NCI-H2171 treated with DMSO at 0.1 percent for 48 hours (cell line): ENCODE measurements at regions not wholly inside any gene's neighbourhood (a gene's known extent, or its start where the extent isn't known, plus 50 kb on each side); places are given as distances from the start of the nearest gene placed in this dataset.
"Not testable (repeated sequence)": the region's sequence is repeated elsewhere in the genome, so short reads cannot be mapped to it uniquely, and the experiment has no call there.

Source experiments
- DNase-seq: peaks from one replicate; lab custom pipeline; 2025; lab: John Stamatoyannopoulos, UW

DNA sequence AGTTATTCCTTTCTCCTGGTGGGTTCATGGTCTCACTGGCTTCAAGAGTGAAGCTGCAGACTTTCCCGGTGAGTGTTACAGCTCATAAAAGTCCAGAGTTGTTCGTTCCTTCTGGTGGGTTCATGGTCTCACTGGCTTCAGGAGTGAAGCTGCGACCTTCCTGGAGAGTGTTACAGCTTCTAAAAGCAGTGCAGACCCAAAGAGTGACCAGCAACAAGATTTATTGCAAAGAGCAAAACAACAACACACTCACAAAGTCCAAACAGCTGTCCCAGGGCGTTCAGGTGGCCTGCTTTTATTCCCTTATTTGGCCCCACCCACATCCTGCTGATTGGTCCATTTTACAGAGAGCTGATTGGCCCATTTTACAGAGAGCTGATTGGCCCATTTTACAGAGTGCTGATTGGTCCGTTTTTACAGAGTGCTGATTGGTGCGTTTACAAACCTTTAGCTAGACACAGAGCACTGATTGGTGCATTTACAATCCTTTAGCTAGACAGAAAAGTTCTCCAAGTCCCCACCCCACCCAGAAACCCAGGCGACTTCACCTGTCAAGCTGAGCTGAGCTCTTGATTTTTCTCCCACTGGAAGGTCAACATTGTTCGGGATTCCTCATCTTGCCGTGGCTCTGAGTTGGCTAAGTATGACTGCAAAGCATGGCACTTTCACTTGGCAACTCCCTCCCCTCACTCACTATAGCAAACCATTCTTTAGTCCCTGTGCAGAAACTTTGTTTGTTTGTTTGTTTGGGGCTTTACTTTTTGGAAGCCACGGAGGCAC lies 87.3 kb upstream of the EEPD1 start:
- DNase-seq: not testable (repeated sequence)

DNA sequence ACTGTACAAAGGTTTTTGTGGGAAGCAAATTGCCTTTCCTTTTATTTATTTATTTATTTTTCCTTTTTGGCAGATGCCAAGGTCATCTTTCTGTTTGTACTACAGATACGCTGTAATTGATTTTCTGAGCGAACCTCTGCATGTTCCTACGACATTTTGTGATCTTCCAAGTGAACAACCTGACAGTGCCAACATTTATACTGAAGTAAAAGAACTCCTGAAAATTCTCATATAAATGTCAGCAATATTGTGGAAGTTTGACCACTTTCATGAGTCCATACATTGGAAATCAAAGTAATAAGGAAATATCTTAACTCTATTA lies 86.8 kb upstream of the EEPD1 start:
- no peak for DNase-seq

DNA sequence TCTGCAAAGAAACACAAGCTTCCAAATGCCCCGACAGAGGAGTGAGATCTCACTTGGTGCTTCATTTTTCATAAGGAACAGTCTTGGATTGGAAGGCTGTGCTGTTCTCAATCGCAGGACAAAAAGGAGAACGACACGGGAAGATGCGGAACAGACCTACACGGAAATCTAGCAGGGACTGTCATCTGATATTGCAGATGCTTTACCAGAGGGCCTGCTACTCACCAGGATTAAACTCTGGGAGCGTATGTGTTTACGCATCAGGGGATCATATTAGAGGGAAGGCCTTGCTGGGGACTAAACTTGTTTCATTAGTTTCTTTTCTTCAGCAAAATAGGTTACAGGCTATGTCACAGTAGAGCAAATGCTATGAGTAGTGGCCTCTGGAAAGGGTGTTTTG lies 82.8 kb upstream of the EEPD1 start:
- peak; percentile 53 for DNase-seq

DNA sequence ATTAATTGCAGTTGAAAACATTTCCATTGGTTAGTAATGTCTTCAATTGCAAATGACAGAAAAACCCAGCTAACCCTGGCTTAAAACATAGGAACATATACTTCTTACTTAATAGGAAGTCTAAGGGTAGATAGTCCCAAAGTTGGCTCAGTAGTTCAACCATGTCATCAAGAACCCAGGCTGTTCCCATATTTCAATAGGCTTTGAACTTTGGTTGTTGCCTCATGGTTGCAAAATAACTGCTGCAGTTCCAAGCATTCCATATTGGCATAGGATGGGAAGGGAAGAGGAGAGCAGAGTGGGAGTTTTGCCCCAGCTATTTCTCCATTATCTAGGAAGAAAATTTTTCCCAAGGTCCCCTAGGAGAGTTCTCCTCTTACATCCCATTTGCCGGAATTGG lies 81.4 kb upstream of the EEPD1 start:
- no peak for DNase-seq

- no peak for DNase-seq
These were observed 80.4 kb upstream of the EEPD1 start for GRCh38 chr7:36072620-36073019.

DNA sequence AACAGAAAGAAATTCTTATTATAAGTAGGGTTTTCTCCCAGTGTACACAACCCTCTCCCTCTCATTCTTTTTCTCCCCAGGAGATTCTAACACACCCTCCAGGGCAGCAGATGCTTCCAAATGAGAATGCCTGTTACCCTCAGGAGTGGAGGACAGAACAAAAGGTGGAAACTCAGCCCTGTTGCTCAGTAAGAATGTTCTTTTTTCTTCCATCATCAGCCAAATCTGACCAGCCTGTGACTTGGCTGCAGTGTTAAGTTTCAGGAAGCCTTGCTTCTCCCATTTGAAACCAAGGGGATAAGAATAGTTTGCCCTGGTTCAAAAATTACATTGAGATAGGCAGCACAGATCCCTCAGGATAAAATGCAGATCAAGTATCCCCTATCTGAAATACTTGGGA lies 77.5 kb upstream of the EEPD1 start:
- DNase-seq: no peak

DNA sequence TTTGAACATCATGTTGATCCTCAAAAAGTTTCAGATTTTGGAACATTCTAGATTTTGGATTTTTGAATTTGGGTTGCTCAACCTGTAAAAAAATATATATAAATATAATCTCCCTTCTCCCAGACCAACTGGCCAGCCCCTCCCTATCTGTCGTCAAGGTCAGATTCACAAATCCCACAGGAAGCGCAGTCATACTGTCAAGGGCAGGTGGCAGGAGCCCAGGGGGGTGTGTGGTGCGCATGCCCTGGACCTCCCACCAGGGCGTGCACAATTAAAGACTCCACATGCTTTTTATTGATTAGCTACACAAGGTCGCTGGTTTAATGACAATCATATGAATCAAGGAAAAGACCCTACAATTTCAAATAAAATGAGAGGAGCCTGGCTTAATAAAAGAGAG lies 77.0 kb upstream of the EEPD1 start:
- no peak for DNase-seq

DNA sequence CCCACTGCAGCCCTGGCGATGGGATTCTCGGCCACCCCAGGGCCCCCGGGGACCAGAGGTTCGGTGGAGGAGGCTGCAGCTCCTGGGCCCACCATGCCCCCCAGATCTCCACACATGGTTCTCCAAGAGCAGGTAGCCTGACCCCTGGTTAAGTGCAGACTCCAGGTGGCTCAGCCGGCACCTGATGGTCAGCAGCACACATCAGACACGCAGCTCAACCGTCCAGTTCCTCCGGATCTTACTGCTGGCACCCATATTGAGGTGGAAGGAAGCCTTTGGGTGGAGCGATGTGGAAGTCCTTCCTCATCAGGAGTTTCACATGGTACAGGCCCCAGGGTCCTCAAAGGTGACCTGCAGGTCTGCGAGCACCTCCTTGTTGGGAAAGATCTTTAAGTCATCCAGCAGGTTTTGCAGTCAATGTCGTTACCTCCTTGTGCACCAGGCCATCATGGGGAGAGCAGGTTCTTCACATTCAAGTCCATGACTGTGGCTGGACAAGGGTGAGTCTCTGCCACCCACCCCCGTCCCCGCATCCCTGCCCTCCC lies 74.2 kb upstream of the EEPD1 start:
- no peak for DNase-seq

DNA sequence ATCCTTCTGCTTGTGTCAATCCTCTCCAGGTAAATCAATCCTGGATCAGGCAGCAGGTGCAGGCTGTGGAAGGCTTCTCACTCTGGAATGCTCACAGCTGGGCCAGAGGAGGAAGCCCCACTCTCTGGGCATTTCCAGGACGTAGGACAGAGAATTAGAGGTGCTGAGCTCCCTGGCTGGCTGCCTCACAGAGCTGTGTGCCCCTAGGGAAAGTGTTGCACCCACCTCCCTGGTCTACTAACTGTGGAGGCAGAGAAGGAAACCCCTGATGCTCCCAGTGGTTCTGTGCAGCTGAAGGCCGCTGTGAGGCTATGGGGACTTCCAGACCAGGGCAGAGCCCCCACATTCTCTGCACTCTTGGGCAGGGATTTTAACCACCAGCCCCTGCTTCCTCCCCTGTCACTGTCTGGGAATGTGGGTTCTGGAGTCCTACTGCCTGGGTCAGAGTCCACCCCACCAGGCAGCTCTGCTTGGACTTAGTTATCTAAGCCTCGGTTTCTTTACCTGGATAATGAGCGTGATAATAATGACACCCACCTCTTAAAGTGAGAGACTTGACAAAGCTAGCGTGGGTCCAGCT lies 73.5 kb upstream of the EEPD1 start:
- DNase-seq: no peak

- DNase-seq: no peak
These were observed 72.2 kb upstream of the EEPD1 start for GRCh38 chr7:36080843-36081242.

GRCh38 chr7:36082216-36082615 lies 70.8 kb upstream of the EEPD1 start:
- DNase-seq: no peak

- no peak for DNase-seq
These were observed 70.1 kb upstream of the EEPD1 start for GRCh38 chr7:36082910-36083309.

GRCh38 chr7:36083626-36084380 lies 69.3 kb upstream of the EEPD1 start:
- no peak for DNase-seq

DNA sequence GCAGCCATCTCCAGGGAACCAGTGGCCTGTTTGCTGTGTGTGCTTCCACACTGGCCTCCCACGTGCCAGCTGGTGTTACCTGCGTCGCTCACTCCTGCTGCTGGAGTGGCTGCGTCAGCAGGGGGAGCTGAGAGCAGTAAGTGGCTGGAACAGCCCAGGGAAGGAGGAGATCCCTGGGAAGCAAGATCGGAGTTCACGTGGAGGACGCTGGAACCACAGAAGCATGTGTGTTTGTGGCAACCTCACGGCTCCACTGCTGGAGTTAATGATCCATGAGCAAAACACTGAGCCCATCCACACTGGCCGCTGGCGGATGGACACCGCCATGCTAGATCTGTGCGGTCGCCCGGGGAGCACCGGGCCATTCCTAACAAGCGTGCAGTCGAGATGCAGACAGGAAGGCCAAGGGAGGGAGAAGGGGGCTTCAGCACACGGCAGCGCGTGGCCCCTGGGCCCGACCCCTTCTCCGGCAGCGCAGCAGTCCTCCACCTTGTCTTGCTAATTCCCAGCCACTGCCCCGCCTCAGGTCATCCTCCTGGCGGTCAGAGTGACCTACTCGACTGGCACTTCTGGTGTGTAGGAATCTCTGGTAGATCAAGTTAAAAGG lies 68.5 kb upstream of the EEPD1 start:
- peak; percentile 84 for DNase-seq

GRCh38 chr7:36085096-36085495 lies 68.0 kb upstream of the EEPD1 start:
- DNase-seq: no peak

DNA sequence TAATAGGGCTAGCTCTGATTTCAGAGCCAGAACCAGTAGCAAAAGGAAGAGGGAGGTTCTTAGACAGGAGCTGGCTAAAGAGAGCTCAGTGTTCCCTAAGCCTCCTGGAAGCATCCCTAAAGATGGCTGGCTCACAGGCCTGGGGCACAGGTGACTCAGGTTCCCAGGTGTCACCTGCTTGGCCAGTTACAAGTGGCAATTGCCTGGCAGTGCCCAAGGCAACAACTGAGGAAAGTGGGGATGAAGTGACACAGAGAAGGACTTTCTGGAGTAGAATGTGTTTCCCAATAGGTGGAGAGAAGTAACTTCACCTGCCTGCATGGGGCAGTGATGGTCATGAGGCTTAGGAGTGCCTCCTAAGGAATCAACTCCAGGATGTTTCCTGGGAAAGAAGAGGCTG lies 66.5 kb upstream of the EEPD1 start:
- no peak for DNase-seq

GRCh38 chr7:36088553-36088952 lies 64.5 kb upstream of the EEPD1 start:
- DNase-seq: no peak

GRCh38 chr7:36088966-36089365 lies 64.1 kb upstream of the EEPD1 start:
- no peak for DNase-seq

- DNase-seq: no peak
These were observed 61.8 kb upstream of the EEPD1 start for GRCh38 chr7:36090976-36091873.

GRCh38 chr7:36091874-36092176 lies 61.2 kb upstream of the EEPD1 start:
- DNase-seq: no peak

DNA sequence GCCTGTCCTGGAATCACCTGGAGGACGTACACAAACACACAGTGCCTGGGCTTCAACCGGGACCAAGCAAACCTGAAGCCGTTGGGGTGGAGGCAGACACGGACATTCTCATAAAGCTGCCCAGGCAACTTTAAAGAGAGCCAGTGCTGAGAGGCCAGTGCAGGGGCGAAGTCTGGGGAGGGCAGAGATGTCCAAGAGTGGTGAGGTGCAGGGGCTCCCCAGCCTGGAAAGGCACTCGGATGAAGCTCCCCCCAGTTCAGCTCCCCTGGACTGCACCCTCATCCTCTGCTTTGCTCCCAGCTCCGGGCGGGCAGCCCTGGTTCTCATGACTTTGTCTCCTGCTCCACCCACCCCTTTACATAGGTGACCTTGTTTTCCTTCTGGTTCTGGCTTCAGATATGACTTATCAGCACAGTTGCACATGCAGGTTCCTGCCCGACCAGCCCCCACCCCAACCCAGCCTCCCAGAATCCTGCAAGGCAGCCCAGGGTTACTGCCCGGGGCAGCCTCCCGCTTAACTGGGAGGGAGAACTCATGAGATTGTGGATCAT lies 60.8 kb upstream of the EEPD1 start:
- DNase-seq: no peak
